ENCODE measurements at regions not wholly inside any gene's neighbourhood (a gene's known extent, or its start where the extent isn't known, plus 50 kb on each side); places are given as distances from the start of the nearest gene placed in this dataset.
"Not testable (repeated sequence)": the region's sequence is repeated elsewhere in the genome, so short reads cannot be mapped to it uniquely, and the experiment has no call there.

GRCh38 chr16:16559179-16559740 lies 180.3 kb downstream of the NPIPA7 start:
- not testable (repeated sequence) for DNase-seq (ENCODE audit: extremely low read depth, low read depth)

DNA sequence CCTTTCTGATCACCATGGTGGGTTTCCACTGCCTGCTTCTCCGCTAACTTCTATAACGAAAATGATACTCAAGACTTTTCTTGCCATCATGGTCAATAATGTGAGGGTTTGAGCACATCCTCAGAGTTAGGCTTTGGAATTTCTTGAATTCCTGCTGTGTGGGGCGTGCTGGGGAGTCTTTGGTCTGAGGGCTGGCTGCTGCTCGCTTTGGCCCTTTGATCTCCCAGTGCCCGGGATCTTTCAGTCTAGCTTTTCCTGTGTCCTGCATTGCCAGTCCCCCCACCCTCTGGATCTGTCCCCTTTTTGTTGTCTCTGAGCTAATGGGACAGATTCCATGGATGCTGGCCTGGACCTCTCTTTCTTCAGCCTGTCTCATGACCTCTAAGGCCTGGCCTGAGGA lies 182.6 kb downstream of the NPIPA7 start:
- DNase-seq (ENCODE audit: extremely low read depth, low read depth) = not testable (repeated sequence)

GRCh38 chr16:16563962-16564361 lies 185.0 kb downstream of the NPIPA7 start:
- DNase-seq (ENCODE audit: extremely low read depth, low read depth) = not testable (repeated sequence)

DNA sequence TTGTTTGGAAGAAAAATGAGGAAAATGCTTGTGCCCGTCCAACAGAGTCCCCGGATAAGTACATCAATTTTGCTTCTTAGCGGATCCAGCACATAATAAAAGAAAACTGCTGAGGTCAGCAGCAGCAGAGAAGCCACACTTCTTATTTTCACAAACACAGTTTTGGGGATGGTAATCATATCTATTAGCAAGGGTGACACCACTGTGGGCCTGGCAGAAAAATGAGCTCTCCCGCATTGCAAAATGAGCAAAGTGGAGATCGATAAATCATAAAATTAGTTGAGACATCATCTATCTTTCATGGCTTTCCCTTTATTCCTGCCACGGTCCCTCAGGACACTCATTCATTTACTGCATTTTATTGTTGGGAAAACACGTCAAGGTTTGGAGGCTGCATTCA lies 186.4 kb downstream of the NPIPA7 start:
- not testable (repeated sequence) for DNase-seq (ENCODE audit: extremely low read depth, low read depth)

DNA sequence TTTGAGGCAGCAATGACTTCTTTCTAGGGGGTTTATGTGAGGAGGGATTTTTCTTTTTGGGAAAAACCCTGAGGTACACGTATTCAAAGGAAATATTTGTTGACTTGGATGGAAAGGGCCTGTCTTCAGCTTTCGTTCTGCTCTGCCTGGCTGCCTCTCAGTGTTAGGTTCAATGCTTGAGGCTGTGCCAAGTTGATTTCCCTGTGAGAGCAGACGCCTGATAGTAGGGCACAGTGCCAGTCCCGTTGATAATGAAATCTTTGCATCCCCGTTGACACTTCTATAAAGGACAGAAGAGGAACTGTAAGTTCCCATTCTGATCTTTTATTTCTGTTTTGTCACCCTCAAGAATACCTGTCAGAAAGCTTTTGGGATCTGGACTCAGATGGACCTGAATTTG lies 191.1 kb downstream of the NPIPA7 start:
- DNase-seq (ENCODE audit: extremely low read depth, low read depth) = not testable (repeated sequence)

GRCh38 chr16:16570874-16571273 lies 191.9 kb downstream of the NPIPA7 start:
- not testable (repeated sequence) for DNase-seq (ENCODE audit: extremely low read depth, low read depth)

GRCh38 chr16:16572130-16572774 lies 193.3 kb downstream of the NPIPA7 start:
- DNase-seq (ENCODE audit: extremely low read depth, low read depth) = not testable (repeated sequence)

GRCh38 chr16:16577062-16577461 lies 198.1 kb downstream of the NPIPA7 start:
- DNase-seq (ENCODE audit: extremely low read depth, low read depth) = not testable (repeated sequence)

DNA sequence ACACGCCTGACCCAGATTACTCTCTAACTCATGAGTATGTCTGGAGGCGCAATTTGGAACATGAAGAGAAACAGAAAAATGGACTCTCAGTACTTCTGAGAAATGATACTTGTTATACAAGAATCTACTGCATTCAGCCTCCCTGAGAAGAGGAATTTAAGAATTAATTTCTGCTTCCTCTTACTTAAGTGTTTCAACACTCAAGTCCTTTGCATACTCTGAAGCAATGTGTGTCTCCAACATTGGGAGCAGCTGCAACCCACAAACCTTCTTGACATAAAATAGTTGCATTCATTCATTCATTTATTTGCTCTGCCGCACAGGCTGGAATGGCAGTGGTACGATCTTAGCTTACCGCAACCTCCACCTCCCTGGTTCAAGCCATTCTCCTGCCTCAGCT lies 199.8 kb downstream of the NPIPA7 start:
- no peak for DNase-seq (ENCODE audit: extremely low read depth, low read depth)

- DNase-seq (ENCODE audit: extremely low read depth, low read depth) = not testable (repeated sequence)
Observed at GRCh38 chr16:16582916-16583315, 204.0 kb downstream of the NPIPA7 start.

DNA sequence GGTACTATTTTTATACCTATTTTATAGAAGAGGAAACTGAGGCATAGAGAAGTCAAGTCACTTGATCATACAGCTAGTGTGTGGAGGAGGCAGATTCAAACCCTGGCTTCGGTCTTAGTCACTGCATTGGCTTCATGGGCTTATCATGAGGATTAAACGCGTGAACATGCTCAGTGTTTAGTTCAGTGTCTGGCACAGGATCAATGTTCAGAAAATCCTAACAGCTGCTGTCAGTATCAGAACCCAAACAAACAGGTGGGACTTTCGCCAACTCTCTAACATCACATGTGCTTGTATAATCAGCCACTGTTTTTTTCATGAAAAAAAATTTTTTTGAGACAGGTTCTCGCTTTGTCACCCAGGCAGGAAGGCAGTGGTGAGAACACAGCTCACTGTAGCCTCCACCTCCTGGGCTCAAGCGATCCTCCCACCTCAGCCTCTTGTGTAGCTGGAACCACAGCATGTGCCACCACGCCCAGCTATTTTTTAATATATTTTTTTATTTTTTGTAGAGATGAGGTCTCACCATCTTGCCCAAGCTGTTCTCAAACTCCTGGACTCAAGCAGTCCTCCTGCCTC lies 207.2 kb downstream of the NPIPA7 start:
- not testable (repeated sequence) for DNase-seq (ENCODE audit: extremely low read depth, low read depth)

GRCh38 chr16:16586969-16587368 lies 208.0 kb downstream of the NPIPA7 start:
- not testable (repeated sequence) for DNase-seq (ENCODE audit: extremely low read depth, low read depth)

- not testable (repeated sequence) for DNase-seq (ENCODE audit: extremely low read depth, low read depth)
Observed at GRCh38 chr16:16588436-16588835, 209.5 kb downstream of the NPIPA7 start.

GRCh38 chr16:16590654-16591318 lies 211.8 kb downstream of the NPIPA7 start:
- not testable (repeated sequence) for DNase-seq (ENCODE audit: extremely low read depth, low read depth)

- DNase-seq (ENCODE audit: extremely low read depth, low read depth) = not testable (repeated sequence)
Observed at GRCh38 chr16:16593156-16593863, 214.4 kb downstream of the NPIPA7 start.

DNA sequence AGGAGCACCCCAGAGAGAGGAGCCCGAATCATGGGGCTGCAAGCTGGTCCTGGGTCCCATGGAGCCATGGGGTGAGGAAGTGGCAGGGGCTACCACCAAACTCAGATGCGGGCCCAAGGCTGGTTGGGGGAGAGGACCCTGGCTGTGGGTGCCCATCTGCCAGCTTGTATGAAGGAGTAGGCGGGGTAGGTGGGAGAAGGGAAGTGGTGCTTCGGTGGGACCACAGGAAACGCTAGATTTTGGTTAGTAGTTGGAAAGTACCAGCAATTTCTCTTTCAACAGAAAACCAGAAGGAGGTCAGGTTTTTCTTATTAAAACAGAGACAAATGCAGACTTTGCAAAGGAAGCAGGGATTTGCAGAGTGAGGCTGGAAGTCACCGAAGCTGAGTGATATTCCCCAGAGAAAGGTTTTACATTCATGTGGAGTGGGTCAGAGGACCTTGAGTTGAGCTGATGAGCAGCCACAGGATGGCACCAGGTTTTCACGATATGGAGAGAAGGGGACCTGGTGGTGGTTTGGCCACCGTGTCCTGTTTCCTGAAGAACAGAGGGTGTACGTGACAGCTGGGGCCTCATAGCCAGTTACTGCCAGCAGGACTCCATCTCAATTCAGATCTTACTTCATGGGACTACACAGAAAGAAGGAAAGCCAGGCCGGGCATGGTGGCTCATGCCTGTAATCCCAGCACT lies 216.2 kb downstream of the NPIPA7 start:
- DNase-seq (ENCODE audit: extremely low read depth, low read depth) = not testable (repeated sequence)

GRCh38 chr16:16601239-16601638 lies 222.3 kb downstream of the NPIPA7 start:
- DNase-seq (ENCODE audit: extremely low read depth, low read depth) = not testable (repeated sequence)

GRCh38 chr16:16607401-16608082 lies 228.6 kb downstream of the NPIPA7 start:
- not testable (repeated sequence) for DNase-seq (ENCODE audit: extremely low read depth, low read depth)

DNA sequence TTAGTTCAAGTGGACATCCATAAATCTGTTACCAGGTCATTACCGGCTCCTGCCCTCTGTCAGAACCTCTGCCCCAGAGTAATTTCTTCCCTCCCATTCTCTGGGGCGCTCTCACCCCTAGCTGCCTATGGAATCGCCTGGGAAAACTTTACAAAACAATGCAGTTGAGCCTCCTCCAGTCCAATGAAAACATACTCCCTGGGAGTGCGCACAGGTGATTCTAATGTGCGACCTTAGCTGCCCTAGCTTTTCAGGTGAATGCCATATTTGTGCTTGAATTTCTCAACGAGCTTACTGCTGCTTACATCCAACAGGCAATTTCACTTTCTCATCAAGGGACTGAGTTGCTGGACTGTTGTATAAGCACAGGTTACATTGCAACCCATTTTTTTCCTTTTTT lies 230.7 kb downstream of the NPIPA7 start:
- not testable (repeated sequence) for DNase-seq (ENCODE audit: extremely low read depth, low read depth)

Data from NCI-H460 (cell line).